Fibroblast of upper back skin (primary cell): ENCODE measurements at regions not wholly inside any gene's neighbourhood (a gene's known extent, or its start where the extent isn't known, plus 50 kb on each side); places are given as distances from the start of the nearest gene placed in this dataset.
A peak's percentile ranks its signal among the peaks of the same experiment; 100 is the strongest.

Source experiments
- DNase-seq: peaks from one replicate; pipeline ENCODE4 v3.0.0-alpha.2; 2013

DNA sequence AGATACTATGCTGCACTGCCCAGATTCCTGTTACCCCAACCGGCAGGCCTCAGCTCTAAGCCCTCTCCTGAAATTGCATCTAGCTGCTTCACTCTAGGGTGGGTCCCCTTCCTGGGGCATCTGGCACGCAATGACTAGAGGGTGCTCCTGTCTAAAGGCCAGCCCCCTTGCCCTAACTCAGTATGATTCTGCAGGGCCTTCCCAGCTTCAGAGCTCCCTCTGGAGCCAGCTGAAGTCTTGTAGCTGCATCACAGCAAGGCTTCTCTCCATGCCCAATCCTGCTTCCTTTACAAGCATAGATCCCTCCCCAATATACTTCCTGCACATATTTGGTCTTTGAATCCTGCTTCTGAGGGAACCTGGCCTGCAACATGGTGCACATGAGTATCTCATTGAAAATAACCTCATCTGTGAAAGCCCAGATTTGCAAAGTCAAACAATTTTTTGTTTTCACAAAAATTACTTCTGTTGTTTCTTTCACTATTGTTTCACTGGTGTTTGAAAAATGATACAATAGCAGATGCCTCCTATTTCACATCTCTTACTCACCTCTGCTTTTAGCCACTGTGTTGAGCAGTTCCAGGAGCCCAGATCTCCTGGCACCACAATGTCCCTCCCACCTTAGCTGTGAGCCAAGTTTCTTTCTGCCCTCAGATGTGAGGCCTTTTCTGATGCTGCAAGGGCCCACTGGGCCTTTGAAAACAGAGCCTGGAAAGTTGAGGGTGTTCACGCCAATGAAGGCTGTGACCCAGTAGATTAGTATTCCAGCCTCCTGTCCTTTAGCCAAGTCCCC, 169.5 kb upstream of the EGLN3 start:
- DNase-seq, result no peak

DNA sequence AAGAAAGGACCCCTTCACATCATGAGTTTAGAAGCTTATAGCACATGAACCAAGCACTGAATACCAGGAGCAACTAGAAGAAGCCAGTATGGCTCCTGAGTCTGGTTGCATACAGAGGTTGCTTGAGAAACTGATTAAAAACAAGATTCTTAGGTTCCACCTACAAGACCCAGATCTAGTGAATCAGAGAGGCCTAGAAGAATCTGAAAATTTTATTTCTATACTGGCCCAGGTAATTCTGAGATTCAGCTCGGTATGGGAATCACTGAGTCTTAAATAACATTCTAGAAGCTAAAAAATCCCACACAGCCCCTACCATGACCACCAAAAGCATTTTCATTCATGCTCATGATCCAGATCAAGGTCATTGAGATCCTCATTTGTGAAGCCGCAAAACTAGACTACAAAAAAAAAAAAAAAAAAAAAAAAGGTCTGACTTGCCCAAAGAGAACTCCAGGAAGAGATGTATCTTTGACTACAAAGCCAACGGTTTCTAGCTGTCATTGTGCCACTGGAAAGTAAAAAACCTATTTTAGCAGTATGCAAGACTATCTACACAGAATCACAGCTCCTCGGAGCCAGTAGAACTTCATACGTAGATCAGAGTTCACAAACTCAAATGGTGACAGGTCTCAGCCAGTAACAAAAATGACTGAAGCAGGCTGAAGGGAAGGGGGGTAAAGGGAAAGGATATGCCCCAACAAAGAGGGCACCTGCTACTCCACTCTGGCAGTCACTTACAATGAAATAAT, 168.4 kb upstream of the EGLN3 start:
- DNase-seq, result no peak

DNA sequence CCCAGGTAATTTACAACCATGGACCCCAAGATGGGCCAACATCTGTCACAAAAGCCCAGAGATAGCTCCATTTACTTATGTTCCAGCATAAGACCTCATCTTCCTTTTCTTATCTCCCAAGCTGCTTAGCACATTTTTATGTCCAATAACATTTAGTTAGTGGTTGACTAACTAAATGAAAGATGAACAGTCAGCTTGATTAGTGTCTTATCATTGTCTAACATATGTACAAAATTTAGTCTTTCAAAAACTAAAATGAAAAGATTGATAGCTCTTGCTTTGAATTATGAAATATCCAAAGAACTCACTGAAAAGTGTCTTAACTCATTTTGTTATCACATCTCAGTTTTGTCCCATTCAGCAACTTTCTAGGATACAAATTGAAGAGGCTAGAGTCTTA, 163.1 kb upstream of the EGLN3 start:
- no peak for DNase-seq

DNA sequence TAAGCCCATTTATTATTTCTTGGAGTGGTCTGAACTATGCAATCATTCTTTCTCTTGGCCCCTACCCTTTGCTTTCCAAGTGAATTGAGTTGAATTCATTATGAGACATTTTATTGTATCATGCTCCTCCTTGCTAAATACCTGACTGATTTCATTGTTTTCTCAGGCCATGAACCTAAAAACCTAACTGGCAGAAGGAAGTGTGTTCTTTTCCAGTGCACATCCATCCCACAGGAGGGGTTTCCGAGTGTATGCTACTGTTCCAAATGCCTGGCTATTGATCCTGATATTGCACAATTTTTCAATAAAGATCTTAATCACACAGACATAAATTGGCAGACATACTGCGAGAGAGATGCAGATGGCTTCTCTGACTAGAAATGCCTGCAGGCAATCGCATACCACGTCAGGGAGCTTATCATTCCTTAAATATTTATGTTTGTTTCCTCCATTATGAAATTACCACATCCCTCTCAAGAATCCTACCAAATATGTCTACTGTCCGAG, 162.2 kb upstream of the EGLN3 start:
- DNase-seq, result peak; percentile 80

DNA sequence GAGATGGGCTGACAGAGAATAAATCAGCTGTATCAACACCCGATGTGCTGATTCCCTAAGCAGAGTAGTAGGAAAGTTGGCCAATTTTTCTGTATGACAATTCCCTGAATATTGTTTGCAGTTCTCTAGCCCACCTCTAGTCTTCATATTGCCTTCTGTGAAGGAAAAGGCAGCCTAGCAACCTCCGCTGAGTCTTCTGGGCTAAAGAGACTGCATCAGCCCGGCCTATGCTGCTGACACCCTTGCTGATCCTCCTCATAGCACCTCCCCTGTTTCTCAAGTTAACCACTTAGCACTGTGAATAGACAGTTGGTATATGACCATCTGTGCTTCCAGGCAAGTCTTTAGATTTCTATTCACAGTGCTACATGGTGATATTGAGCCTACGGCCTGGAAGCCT, 161.1 kb upstream of the EGLN3 start:
- DNase-seq, result no peak

DNA sequence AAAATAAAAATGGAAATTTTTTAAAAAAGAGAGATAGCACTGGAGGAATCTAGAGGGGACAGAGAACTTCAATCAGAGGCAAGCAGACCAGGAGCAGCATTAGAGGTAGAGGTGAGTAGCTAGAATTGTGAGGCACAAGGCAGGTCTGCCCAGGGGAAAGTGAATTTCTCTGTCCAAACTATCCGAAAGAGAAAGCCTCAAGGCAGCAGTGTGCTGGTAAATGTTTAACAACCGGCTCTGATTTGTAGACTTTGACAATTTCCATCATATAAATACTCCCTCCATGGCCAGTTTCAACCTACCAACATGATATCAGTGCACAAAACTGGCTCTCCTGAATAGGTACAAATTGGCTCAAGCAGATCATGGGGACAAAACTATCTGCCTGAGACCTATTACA, 160.6 kb upstream of the EGLN3 start:
- no peak for DNase-seq

DNA sequence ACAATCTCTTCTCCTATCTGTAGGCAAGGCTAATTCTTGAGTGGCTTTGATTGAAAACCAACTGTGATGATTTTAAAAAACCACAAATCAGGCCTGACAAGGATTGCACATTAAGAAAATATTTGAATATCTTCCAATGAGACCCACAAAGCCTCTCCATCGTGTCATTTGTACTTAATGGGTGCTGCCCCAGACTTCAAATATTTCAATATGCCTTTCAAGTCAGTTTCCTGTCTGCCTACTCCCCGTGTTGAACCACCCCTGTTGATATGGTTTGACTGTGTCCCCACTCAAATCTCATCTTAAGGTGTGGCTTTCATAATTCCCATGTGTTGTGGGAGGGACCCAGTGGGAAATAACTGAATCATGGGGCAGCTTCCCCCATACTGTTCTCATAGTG, 159.7 kb upstream of the EGLN3 start:
- peak; percentile 34 for DNase-seq

DNA sequence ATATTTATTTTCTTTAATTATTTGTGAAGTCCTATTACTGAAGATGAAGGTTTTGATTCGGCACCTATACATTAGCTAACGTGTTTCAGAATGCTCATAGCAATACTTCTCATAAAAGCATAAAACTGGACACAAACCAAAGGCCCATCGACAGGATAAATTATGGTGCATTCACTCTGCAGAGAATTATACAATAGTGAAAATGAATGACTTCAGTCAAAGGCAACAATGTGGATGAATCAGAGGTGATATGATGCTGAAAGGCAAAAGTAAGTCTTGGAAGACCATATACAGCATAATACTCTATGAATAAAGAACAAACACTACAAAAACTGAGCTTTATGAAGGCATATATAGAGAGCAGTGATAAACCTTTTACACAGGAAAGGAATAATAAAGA, 156.6 kb upstream of the EGLN3 start:
- no peak for DNase-seq

DNA sequence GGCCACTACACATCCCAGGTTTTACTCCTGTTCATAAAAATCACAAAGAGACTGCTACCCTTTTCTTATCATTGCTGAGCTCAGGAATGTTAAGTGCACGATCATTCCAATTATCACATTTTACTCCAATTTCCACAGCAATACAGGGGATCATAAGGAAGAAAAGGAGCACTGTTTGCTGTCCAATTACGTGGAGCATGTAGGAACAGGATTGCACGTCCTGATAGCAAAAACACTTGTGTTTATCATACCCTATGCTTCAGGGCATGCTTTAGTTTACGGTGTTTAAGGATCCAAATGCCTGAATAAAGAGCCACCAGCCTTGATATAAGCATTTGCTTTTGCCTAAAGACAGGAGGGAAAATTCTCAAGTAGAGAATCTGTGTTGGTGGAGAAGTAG, 155.4 kb upstream of the EGLN3 start:
- DNase-seq, result no peak

DNA sequence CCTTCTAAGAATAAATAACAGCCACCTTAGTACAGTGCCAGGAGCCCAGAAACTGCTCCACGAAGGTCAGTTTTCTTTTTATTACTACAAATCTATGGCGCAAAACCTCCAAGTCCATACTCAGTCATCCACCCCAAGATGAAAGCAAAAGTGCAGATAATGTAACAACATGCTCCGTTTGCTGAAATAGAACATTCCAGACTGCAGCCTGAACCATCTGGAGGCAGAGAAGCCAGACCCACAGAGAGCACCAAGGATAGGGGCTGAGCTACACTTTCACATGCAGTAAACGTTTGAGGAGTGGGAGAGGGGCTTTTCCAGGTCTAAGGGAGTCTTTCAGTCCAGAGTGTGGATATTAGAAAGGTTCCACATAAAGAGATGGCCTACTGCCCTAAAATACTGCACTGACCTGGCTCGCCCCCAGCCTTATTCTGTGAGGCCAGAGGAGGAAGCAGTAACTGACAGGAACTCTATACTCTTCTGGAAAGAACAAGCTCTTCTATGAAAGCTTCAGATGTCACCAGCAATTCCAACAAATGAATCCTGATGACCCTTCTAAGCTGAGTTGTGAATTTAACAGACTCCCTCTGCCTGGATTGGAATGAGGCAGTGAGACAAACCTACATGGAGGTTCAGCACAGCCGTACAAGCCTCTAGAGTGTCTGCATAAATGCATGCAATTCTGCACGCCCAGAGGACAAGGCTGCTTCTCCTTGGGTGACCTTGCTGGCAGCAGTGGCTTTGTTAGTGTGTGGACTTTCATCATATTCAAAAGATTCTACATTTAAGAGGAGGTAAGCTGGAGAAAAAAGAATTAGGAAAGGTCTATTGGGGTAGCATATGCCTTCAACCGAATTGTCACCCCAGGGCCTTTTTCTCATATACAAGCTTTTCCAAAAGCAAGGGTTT, 153.9 kb upstream of the EGLN3 start:
- DNase-seq, result no peak

DNA sequence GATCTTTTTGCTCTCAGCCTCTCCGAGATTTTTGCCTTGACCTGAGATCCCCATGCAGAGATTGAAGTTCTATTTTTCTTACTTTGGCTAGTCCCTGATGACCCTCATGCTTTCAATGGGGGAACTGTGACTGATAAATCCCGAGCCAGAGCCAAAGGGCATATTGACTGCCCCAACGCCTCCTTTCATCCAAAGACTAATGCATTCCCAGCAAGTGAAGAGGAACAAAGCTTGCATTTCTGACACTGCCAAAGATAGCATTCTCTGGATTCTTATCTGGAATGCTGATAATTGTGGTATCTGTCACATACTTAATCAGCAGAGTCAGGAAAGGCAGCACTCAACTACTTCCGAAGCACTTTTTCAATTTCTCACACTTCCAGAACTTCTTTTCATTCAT, 152.3 kb upstream of the EGLN3 start:
- DNase-seq, result no peak

DNA sequence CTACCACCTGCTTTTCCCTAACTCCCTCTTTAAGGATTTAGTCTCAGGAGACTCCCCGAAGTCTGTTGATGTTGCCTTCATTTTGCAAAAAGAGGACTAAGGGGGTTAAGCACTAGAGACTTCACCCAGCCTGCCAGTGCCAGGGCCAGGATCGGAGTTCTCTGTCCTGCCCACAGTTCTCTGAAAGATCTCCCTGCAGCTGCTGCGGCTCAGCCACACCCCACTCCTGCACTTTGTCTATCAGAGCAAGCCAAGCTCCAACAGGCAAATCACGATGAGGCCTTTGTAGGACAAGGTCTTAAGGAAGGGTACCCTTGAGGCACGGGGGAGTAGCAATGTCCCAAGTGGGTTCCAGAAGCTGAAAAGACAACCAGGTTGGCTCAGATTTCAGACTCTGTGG, 148.8 kb upstream of the EGLN3 start:
- DNase-seq, result no peak

DNA sequence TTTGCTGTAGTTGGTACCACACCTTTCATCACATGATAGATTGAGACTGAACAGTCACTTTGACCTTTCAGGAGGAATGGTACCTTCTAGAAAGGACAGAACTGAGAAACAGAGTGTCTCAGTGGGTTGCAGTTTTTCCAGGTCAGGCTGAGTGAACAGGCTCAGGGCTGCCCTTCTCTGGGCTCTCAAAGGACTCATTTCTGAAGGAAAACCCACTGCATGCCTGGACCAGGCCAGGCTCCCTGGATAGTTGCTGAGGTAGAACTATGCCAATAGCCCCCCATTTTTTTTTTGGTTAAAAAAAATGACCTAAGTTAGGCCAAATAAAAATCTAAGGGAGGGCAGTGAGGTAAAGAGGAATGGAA, 148.1 kb upstream of the EGLN3 start:
- no peak for DNase-seq

DNA sequence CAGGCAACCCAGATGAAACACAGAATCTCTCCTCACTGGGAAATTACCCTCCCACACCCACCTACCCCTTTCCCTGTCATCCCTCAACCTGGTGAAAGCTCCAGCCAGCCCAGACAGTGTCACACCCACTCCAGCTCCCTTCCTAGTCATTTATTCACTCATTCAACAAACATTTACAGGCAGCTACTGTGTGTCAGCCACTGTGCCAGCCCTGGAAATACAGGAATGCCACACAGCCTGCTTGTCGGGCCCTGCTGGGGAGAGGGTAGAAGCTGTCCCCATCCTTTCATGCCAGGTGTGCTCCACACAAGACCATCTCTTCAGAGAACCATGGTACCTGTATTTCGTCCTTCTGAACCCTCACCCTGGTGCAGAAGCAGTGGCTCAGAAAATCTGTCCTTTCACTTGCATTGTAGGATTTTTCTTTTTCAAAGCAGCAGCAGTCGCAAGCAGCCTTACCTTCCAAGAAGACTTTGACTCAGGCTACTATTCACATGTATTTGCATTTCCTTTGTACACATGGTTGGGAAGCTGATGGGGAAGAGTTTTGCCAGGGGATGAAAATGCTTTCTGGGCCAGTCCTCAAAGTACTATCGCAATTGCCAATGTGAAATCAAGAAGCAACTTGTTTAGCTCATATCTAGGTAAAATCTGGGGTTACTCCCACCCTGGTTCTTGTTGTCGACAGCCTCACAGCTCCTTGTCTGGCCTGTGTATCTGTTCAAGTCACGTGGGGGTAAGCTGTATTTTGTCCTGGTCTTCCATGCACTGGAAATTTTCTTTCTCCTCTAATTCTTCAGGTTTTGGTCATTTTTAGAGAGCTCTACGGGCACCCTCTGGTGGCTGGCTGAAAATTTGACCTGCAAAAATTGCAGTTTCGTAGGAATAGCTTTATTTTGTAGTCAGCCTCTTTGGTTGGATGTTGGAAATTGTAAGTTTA, 147.4 kb upstream of the EGLN3 start:
- peak; percentile 46 for DNase-seq

DNA sequence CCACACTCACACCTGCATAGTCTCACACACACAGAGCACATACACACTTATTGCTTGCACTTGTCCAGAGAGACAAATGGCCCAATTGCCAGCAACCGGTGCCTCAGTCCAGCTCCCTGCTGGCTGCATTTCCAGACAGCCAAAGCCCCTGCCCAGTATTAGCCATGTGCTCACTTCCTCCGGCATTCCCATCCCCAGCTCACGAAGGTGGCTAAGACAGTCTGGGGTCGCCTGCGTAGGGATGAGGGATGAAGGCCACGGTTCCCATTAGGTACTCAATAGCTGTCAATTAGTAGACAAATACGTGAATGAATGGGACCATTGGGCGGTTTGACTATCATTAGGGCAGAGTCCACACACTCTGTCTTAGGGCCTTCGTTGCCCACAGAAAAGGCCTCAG, 146.8 kb upstream of the EGLN3 start:
- no peak for DNase-seq

DNA sequence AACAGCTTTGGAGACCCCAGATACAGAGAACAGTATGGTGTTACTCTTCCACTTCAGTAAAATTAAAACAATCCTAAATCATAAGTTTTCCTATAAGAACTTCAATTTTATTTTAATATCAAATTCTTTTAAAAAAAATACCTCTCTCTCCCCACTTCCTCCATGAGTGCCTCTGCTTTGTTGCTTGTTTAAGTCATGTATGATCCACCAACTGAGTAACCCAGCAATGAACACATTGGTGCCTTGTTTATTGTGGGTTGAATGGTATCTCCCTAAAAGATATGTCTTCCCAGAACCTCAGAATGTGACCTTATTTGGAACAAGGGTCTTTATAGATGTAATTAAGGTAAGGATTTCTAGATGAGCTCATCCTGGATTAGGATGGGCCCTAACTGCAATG, 143.5 kb upstream of the EGLN3 start:
- no peak for DNase-seq

DNA sequence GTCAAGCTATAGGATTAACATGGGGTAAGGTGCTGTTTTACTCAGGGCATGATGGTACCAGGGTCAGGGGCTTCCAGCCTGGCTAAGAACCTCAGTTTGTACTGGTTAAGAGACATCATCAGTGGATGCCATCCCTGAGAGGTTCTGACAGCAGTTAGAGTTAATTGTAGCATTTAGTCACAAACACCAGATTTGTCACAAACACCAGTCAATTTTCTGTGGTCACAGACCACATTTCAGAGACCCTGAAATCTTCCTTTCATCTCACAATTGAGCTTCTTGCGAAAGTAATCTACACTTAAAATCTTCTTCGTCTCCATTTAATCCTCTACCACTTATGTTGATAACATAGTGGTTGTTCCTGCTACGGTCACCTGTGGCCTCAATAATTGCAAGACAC, 143.0 kb upstream of the EGLN3 start:
- DNase-seq, result no peak

DNA sequence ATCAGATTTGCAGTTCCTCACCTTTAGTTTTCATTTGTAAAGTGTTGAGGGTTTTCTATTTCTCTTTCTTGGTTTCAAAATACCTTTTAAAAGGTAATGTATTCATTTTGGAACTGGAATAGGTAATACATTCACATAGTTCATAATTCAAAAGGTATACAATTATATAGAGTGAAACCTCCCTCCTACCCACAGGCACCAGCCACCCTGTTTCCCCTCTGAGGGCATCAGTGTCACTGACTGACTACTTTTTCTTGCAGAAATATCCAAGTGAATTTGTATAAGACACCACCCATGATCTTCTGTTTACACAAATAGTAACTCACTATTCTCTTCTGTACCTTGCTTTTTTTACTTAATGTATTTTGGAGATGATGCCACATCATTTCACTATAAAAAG, 139.6 kb upstream of the EGLN3 start:
- DNase-seq, result no peak

DNA sequence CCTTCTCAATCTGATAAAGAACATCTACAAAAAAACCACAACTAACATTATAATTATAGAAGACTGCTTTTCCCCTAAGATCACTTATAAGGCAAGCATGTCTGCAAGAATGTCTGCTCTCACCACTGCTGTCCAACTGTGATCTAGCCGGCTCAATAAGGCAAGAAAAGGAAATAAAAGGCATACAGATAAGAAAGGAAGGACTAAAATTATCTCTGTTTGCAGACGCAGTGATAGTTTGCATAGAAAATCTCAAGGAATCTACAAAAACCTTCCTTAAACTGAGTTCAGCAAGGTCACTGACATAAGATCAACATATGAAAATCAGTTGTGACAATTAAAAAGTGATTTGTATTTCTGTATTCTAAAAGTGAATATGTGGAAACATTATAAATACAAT, 138.0 kb upstream of the EGLN3 start:
- no peak for DNase-seq

DNA sequence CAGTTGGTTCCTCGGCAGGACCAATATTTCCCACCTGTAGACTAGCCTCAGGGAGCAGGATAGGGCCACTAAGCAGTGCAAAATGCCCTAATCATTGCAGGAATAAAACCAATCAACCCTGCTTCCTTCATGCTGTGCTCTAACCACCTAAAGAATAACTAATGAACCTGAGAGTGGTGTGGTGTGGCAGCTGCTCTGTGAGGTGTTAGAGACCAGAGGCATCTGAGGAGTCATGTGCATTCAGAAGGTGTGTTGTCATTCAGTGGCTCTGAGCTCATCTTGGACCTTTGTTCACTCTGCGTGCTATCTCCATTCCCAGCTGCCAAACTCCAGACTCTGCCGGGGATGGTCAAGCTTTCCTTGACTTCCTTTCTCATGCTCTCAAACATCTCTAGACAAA, 136.7 kb upstream of the EGLN3 start:
- DNase-seq, result no peak

DNA sequence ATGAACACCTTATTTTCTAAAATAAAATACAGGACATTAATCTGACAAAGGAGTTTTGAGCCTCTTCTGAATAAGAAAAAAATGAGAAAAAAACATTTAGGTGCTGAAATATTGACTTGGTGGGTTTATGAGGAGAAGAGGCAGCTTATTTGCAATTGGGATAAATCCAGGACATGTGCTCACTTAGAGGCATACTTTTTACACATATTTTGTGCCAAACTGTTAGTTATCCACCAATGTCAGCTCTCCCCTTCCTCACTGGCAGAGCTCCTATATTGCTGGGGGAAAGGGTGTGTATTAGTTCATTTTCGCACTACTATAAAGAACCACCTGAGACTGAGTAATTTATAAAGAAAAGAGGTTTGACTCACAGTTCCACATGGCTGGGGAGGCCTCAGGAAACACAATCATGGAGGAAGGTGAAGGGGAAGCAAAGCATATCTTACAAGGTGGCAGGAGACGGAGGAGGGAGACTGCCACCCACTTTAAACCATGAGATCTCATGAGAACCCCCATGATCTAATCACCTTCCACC, 135.4 kb upstream of the EGLN3 start:
- no peak for DNase-seq

DNA sequence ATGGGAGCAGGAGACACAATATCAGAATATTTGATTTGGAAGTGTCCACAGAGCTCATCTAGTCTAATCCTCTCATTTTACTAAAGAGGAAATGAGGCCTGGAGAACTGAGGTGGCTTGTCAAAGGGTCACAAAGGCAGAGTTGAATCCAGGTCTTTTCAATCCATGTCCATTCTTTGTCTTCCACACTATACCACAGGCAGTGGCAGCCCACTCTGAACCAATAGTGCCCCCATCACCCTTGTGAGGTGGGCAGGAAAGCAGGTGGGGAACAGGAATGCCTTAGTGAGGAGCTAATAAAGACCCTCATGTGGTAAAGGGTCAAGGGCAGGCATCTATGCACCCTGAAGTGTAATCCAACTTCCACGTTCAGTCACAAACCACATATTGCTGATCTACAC, 134.8 kb upstream of the EGLN3 start:
- DNase-seq, result no peak
